Cerebellar cortex (tissue), 1 donor: ENCODE measurements at regions not wholly inside any gene's neighbourhood (a gene's known extent, or its start where the extent isn't known, plus 50 kb on each side); places are given as distances from the start of the nearest gene placed in this dataset.

ENCODE experiments used
- DNase-seq: peaks from one replicate; pipeline ENCODE4 v3.0.0-alpha.2; 2015; ENCODE audit warnings: low spot score

GRCh38 chr11:116255321-116255953, 517.4 kb downstream of the BUD13 start:
- DNase-seq = no peak

GRCh38 chr11:116250155-116250554, 522.6 kb downstream of the BUD13 start:
- no peak for DNase-seq

GRCh38 chr11:116249561-116249960, 523.2 kb downstream of the BUD13 start:
- DNase-seq = no peak

- peak; percentile 77 for DNase-seq
Observed at GRCh38 chr11:116244889-116245288, 527.9 kb downstream of the BUD13 start.

- no peak for DNase-seq
Observed at GRCh38 chr11:116244439-116244838, 528.3 kb downstream of the BUD13 start.

- DNase-seq = no peak
Observed at GRCh38 chr11:116243991-116244390, 528.8 kb downstream of the BUD13 start.

GRCh38 chr11:116242006-116242405, 530.8 kb downstream of the BUD13 start:
- no peak for DNase-seq

GRCh38 chr11:116240710-116241109, 532.1 kb downstream of the BUD13 start:
- no peak for DNase-seq

GRCh38 chr11:116239247-116239646, 533.5 kb downstream of the BUD13 start:
- DNase-seq = no peak

- DNase-seq = no peak
Observed at GRCh38 chr11:116234989-116235568, 537.7 kb downstream of the BUD13 start.

- no peak for DNase-seq
Observed at GRCh38 chr11:116233561-116233960, 539.2 kb downstream of the BUD13 start.

- peak; percentile 51 for DNase-seq
Observed at GRCh38 chr11:116232364-116232828, 540.4 kb downstream of the BUD13 start.

GRCh38 chr11:116231543-116231942, 541.2 kb downstream of the BUD13 start:
- no peak for DNase-seq

- DNase-seq = no peak
Observed at GRCh38 chr11:116230438-116230837, 542.3 kb downstream of the BUD13 start.

GRCh38 chr11:116229236-116229970, 543.4 kb downstream of the BUD13 start:
- DNase-seq = peak; percentile 91

GRCh38 chr11:116226731-116227130, 546.1 kb downstream of the BUD13 start:
- no peak for DNase-seq

GRCh38 chr11:116225784-116226585, 546.8 kb downstream of the BUD13 start:
- no peak for DNase-seq

GRCh38 chr11:116225236-116225635, 547.6 kb downstream of the BUD13 start:
- DNase-seq = no peak

- no peak for DNase-seq
Observed at GRCh38 chr11:116224889-116225200, 547.9 kb downstream of the BUD13 start.

- peak; percentile 70 for DNase-seq
Observed at GRCh38 chr11:116224154-116224888, 548.5 kb downstream of the BUD13 start.

GRCh38 chr11:116221351-116221750, 551.4 kb downstream of the BUD13 start:
- no peak for DNase-seq

- DNase-seq = peak; percentile 41
Observed at GRCh38 chr11:116219171-116219635, 553.6 kb downstream of the BUD13 start.
